ENCODE measurements at regions not wholly inside any gene's neighbourhood (a gene's known extent, or its start where the extent isn't known, plus 50 kb on each side); places are given as distances from the start of the nearest gene placed in this dataset.
"Not testable (repeated sequence)": the region's sequence is repeated elsewhere in the genome, so short reads cannot be mapped to it uniquely, and the experiment has no call there.

DNA sequence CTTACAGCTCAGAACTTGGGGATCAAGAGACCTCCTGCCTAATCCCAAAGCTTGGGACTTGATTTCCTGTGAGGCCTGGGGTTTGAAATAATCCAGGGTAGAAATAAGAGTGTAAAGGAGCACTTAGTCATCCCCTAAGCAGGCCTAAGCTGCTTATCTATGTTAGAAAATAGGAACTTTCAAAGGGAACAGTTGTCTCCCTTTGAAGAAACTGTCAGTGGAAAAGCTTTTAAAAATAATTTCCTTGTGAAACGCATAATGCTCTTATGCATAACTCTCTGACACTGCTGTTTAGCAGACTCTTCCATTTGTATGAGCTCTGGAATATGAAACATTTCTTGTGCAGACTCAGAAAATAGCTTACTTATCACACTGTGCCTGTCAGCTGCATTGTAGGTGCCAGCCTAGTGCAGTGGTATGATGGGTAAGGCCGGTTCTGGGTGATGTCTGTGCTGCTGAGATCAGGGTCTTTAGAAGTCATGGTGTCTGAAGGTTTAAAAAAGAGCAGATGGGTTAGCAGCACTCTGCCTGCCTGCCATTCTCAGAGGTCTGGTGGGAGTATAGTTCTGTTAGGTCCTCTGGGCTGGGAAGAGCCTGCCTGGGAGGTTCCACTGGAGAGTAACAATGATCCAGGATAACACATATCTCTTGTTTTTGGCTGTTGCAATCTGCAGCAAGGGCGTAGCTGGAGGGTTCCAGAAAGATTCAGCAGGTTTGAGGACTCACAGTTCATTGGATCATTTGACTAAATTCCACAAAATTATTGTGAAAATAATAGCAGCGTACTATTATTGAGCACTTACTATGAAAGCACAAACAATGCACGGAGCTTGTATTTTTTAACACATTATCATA is 283.2 kb upstream of the MEX3C start:
- peaks cover 4% of the 10 kb centered on the region for H3K9me3 ChIP-seq (ENCODE audit: control insufficient read depth, insufficient read depth, low read length)
- H3K36me3 ChIP-seq (ENCODE audit: insufficient read depth, low read length), result no peaks in the 10 kb centered on the region
- no peak overlapping the region for H3K9ac ChIP-seq (ENCODE audit: low read depth, low read length)
- peaks cover 9% of the 10 kb centered on the region; the same call in 1 of the 2 replicates for H3K4me1 ChIP-seq (ENCODE audit: insufficient read depth, low read length)

GRCh38 chr18:51486735-51487366 is 289.4 kb upstream of the MEX3C start:
- no peaks in the 10 kb centered on the region for H3K36me3 ChIP-seq (ENCODE audit: insufficient read depth, low read length)
- H3K9ac ChIP-seq (ENCODE audit: low read depth, low read length), result no peak overlapping the region
- peaks cover 9% of the 10 kb centered on the region; the same call in 1 of the 2 replicates for H3K4me1 ChIP-seq (ENCODE audit: insufficient read depth, low read length)
- no peaks in the 10 kb centered on the region; the same call in 1 of the 2 replicates for H3K9me3 ChIP-seq (ENCODE audit: control insufficient read depth, insufficient read depth, low read length)

- Histone ChIP-seq H3K4me1 (ENCODE audit: insufficient read depth, low read length) (no peaks in the 10 kb centered on the region), H3K9me3 (ENCODE audit: control insufficient read depth, insufficient read depth, low read length) (no peaks in the 10 kb centered on the region), H3K9ac (ENCODE audit: low read depth, low read length) (no peak overlapping the region), H3K36me3 (ENCODE audit: insufficient read depth, low read length) (no peaks in the 10 kb centered on the region)
These were observed 292.9 kb upstream of the MEX3C start for GRCh38 chr18:51490417-51490816.

DNA sequence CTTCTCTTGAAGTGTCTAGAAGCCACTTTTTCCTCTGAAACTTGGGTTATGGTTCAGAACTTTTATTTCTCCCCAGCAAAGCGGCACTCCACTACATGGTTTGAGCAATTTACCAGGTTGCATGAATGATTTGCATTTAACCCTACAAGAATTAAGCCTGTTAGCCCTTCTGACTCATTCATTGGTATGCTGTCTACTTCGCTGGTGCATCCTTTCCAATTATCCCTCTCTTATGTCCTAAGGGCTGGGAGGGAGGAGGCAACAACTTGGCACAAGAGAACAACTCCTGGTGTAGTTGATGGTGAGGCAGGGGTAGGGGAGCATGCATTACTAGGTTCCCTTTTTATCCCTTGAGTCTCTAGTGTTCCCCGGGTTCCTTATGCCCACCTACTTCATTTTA is 293.4 kb upstream of the MEX3C start:
- no peaks in the 10 kb centered on the region for H3K36me3 ChIP-seq (ENCODE audit: insufficient read depth, low read length)
- H3K9ac ChIP-seq (ENCODE audit: low read depth, low read length), result no peak overlapping the region
- no peaks in the 10 kb centered on the region for H3K9me3 ChIP-seq (ENCODE audit: control insufficient read depth, insufficient read depth, low read length)
- no peaks in the 10 kb centered on the region for H3K4me1 ChIP-seq (ENCODE audit: insufficient read depth, low read length)

DNA sequence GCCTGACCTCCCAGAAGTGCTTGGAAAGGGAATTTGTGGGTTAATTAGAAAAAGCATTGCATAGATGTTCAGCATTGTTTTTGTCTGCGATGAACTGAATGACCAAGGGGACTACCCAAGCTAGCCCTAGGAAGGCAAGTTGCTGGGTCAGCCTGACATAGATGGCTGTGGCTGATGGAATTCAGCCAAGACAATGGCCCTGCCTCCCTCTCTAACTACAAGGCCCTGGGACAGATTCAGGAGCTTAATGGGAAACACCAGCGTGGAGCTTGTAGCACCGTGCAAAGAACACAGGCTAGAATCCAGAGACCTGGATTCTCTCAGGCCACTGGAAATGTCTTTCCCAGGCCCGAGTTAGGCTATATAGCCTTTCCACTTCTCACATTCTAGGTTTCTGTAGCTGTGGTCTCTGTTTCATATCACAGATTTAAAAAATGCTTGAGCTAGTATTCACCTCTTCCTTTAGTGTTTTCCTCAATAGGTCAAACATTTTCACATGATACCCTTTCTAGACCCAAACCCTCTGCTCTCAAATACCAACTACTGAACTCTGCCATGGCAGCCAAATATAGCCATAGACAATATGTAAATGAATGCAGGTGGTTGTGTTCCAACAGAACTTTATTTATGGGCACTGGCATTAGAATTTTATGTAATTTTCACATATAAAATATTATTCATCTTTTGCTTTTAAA is 294.3 kb upstream of the MEX3C start:
- H3K4me1 ChIP-seq (ENCODE audit: insufficient read depth, low read length), result no peaks in the 10 kb centered on the region
- H3K9me3 ChIP-seq (ENCODE audit: control insufficient read depth, insufficient read depth, low read length), result no peaks in the 10 kb centered on the region
- H3K36me3 ChIP-seq (ENCODE audit: insufficient read depth, low read length), result no peaks in the 10 kb centered on the region
- no peak overlapping the region for H3K9ac ChIP-seq (ENCODE audit: low read depth, low read length)

GRCh38 chr18:51498085-51498855 is 300.8 kb upstream of the MEX3C start:
- no peaks in the 10 kb centered on the region for H3K36me3 ChIP-seq (ENCODE audit: insufficient read depth, low read length)
- H3K9me3 ChIP-seq (ENCODE audit: control insufficient read depth, insufficient read depth, low read length), result no peaks in the 10 kb centered on the region
- no peak overlapping the region for H3K9ac ChIP-seq (ENCODE audit: low read depth, low read length)

DNA sequence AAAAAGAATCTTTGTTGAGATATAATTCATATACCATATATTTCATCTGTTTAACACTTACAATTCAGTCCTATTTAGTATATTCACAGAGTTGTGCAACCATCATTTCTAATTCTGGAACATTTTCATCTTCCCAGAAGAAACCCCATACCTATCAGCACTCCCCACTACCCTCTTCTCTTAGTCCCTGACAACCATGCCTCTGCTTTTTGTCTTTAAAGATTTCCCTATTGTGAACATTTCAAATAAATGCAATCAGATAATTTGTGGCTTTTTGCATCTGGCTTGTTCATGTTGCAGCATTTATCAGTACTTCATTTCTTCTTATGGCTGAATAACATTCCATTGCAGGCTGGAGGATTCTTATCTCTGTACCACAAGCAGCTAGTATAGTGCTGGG is 305.9 kb upstream of the MEX3C start:
- H3K9me3 ChIP-seq (ENCODE audit: control insufficient read depth, insufficient read depth, low read length), result peaks cover 4% of the 10 kb centered on the region; the same call in 1 of the 2 replicates
- no peaks in the 10 kb centered on the region for H3K4me1 ChIP-seq (ENCODE audit: insufficient read depth, low read length)
- H3K36me3 ChIP-seq (ENCODE audit: insufficient read depth, low read length), result no peaks in the 10 kb centered on the region
- H3K9ac ChIP-seq (ENCODE audit: low read depth, low read length), result no peak overlapping the region

More at GRCh38 chr18:51498085-51498855, 300.8 kb upstream of the MEX3C start:
- H3K4me1 ChIP-seq (ENCODE audit: insufficient read depth, low read length), result no peaks in the 10 kb centered on the region

GRCh38 chr18:51506811-51507210 is 309.3 kb upstream of the MEX3C start:
- Histone ChIP-seq H3K9ac (ENCODE audit: low read depth, low read length) (no peak overlapping the region), H3K36me3 (ENCODE audit: insufficient read depth, low read length) (no peaks in the 10 kb centered on the region), H3K4me1 (ENCODE audit: insufficient read depth, low read length) (no peaks in the 10 kb centered on the region), H3K9me3 (ENCODE audit: control insufficient read depth, insufficient read depth, low read length) (peaks cover 4% of the 10 kb centered on the region; the same call in 1 of the 2 replicates)

DNA sequence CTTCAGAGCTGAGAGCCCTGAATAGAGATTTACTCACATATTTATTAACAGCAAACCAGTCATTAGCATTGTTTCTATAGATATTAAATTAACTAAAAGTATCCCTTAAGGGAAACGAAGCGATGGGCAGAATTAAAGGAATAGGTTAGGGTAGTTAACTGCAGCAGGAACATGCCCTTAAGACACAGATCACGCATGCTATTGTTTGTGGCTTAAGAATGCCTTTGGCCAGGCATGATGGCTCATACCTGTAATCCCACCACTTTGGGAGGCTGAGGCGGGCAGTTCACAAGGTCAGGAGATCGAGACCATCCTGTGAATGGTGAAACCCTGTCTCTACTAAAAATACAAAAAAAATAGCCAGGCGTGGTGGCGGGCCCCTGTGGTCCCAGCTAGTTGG is 310.9 kb upstream of the MEX3C start:
- H3K4me1 ChIP-seq (ENCODE audit: insufficient read depth, low read length); H3K36me3 ChIP-seq (ENCODE audit: insufficient read depth, low read length); H3K9ac ChIP-seq (ENCODE audit: low read depth, low read length); H3K9me3 ChIP-seq (ENCODE audit: control insufficient read depth, insufficient read depth, low read length): not testable (repeated sequence)

GRCh38 chr18:51510020-51510419 is 312.5 kb upstream of the MEX3C start:
- Histone ChIP-seq H3K4me1 (ENCODE audit: insufficient read depth, low read length) (no peaks in the 10 kb centered on the region), H3K36me3 (ENCODE audit: insufficient read depth, low read length) (no peaks in the 10 kb centered on the region), H3K9me3 (ENCODE audit: control insufficient read depth, insufficient read depth, low read length) (peaks cover 4% of the 10 kb centered on the region; the same call in 1 of the 2 replicates), H3K9ac (ENCODE audit: low read depth, low read length) (no peak overlapping the region)

- Histone ChIP-seq H3K36me3 (ENCODE audit: insufficient read depth, low read length) (no peaks in the 10 kb centered on the region), H3K9ac (ENCODE audit: low read depth, low read length) (no peak overlapping the region), H3K9me3 (ENCODE audit: control insufficient read depth, insufficient read depth, low read length) (no peaks in the 10 kb centered on the region), H3K4me1 (ENCODE audit: insufficient read depth, low read length) (no peaks in the 10 kb centered on the region)
These were observed 316.0 kb upstream of the MEX3C start for GRCh38 chr18:51513517-51513916.

DNA sequence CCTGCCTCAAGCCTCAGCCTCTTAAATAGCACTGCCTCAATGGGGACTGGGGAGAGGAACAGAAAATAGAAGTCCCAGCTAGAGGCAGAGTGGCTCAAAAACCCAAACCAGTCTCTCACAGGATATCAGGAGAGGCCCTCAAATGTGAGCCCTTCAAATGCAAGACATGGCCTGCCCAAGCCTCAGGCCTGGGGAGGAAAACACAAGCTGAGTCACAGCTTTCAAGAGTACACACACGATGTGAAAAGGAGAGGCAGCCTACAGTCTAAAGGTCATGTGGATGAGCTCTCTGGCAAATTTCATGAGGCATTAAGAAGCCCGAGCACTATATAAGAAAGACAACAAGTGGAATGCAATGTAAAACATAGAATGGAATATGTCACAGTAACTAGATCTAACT is 316.6 kb upstream of the MEX3C start:
- Histone ChIP-seq H3K9me3 (ENCODE audit: control insufficient read depth, insufficient read depth, low read length) (no peaks in the 10 kb centered on the region), H3K9ac (ENCODE audit: low read depth, low read length) (no peak overlapping the region), H3K36me3 (ENCODE audit: insufficient read depth, low read length) (no peaks in the 10 kb centered on the region), H3K4me1 (ENCODE audit: insufficient read depth, low read length) (no peaks in the 10 kb centered on the region)

- H3K9me3 ChIP-seq (ENCODE audit: control insufficient read depth, insufficient read depth, low read length), result no peaks in the 10 kb centered on the region
- no peak overlapping the region for H3K9ac ChIP-seq (ENCODE audit: low read depth, low read length)
- no peaks in the 10 kb centered on the region for H3K36me3 ChIP-seq (ENCODE audit: insufficient read depth, low read length)
- peaks cover 7% of the 10 kb centered on the region; the same call in 1 of the 2 replicates for H3K4me1 ChIP-seq (ENCODE audit: insufficient read depth, low read length)
These were observed 319.1 kb upstream of the MEX3C start for GRCh38 chr18:51516478-51517038.

DNA sequence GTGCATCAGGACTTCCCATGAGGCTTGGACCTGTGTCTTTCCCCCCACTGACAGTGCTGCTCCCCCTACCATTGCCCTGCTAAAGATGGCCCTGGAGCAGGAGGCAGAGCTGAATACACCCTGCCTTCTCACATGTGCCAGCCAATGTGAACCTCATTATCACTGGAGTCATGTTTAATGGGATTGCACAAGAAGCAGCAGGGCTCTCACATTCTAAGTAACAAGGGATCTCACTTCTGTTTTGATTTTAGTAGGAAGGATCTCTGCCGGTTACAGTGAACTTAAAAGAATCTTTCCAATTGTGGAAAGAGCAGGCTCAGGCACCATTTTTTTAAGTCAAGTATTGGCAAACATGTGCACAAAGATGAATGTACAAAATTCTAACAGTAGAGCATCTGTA is 322.1 kb upstream of the MEX3C start:
- H3K9ac ChIP-seq (ENCODE audit: low read depth, low read length), result no peak overlapping the region
- peaks cover 24% of the 10 kb centered on the region for H3K4me1 ChIP-seq (ENCODE audit: insufficient read depth, low read length)
- H3K36me3 ChIP-seq (ENCODE audit: insufficient read depth, low read length), result no peaks in the 10 kb centered on the region
- no peaks in the 10 kb centered on the region for H3K9me3 ChIP-seq (ENCODE audit: control insufficient read depth, insufficient read depth, low read length)

Data from ES-I3 (cell line).